Bronchial epithelial cell (primary cell): ENCODE measurements at regions not wholly inside any gene's neighbourhood (a gene's known extent, or its start where the extent isn't known, plus 50 kb on each side); places are given as distances from the start of the nearest gene placed in this dataset.

Experiments used
- DNase-seq: peaks from one replicate; pipeline ENCODE4 v3.0.0-alpha.2; 2010; ENCODE audit warnings: low read depth
- FAIRE-seq: peaks from 2 replicates; lab custom pipeline; 2011; peaks lifted over from hg19 to GRCh38; lab: Jason Lieb, UNC
- H3K27me3 ChIP-seq: 2 replicates; pipeline ENCODE4 v1.5.1; 2011; ENCODE audit warnings: low read length; ENCODE audit not compliant: control insufficient read depth, insufficient read depth
- H3K36me3 ChIP-seq: 2 replicates; pipeline ENCODE4 v1.5.1; 2011; ENCODE audit warnings: low read length; ENCODE audit not compliant: control insufficient read depth, insufficient read depth
- H3K4me3 ChIP-seq: 2 replicates; pipeline ENCODE4 v1.5.1; 2011; ENCODE audit warnings: mild to moderate bottlenecking, low read depth, low read length, control low read depth
- CTCF ChIP-seq: IDR thresholded peaks from 2 replicates; pipeline ENCODE4 v1.5.1; 2011; ENCODE audit warnings: mild to moderate bottlenecking, moderate library complexity, low read length, control low read depth, inconsistent platforms; ENCODE audit not compliant: insufficient read depth, severe bottlenecking

DNA sequence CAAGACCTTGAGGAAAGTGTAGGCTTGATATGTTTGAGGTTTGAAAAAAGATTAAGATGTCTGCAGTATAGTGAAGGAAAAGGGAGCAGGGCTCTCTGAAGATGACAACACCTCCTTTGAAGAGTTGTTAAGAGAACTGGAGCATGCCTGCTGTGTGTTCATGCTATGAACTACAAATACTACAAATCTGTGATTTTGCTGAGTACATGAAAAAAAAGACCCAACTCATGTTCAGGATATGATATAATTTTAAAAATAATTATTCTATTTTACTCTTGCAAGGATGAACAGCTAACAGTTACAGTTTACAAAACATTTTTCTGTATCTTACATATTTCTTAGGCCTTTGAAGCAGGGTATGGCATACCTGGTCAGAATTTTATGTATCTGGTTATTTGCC is 305.4 kb upstream of the CWC22 start:
- FAIRE-seq (no peak), DNase-seq (no peak)
- no peaks in the 10 kb centered on the region for H3K27me3 ChIP-seq
- H3K36me3 ChIP-seq = no peaks in the 10 kb centered on the region
- no peak overlapping the region for H3K4me3 ChIP-seq
- no peak for TF ChIP-seq CTCF

DNA sequence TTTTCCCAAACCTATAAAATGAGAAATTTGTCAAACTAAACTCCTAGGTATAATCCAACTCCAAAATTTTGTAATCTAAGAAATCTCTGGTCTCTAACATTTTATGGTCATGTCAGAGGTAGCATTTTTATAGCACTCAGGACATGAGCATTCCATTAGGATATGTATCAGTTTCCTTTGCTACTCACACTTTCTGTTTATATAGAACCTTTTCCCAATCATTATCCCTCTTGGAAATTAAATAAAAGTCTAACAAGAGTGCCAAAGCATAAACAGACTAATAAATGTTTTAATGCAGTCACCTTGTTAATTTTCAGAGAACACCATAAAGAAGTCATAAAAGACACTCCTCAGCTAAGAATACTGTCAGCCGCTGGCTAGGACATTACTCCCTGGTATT is 300.0 kb upstream of the CWC22 start:
- Histone ChIP-seq H3K27me3 (no peaks in the 10 kb centered on the region), H3K4me3 (no peak overlapping the region), H3K36me3 (no peaks in the 10 kb centered on the region)
- no peak for TF ChIP-seq CTCF
- DNase-seq (no peak), FAIRE-seq (no peak)

GRCh38 chr2:180306346-180306745 is 299.2 kb upstream of the CWC22 start:
- no peak for TF ChIP-seq CTCF
- Histone ChIP-seq H3K27me3 (no peaks in the 10 kb centered on the region), H3K4me3 (no peak overlapping the region), H3K36me3 (no peaks in the 10 kb centered on the region)
- FAIRE-seq (no peak), DNase-seq (no peak)

DNA sequence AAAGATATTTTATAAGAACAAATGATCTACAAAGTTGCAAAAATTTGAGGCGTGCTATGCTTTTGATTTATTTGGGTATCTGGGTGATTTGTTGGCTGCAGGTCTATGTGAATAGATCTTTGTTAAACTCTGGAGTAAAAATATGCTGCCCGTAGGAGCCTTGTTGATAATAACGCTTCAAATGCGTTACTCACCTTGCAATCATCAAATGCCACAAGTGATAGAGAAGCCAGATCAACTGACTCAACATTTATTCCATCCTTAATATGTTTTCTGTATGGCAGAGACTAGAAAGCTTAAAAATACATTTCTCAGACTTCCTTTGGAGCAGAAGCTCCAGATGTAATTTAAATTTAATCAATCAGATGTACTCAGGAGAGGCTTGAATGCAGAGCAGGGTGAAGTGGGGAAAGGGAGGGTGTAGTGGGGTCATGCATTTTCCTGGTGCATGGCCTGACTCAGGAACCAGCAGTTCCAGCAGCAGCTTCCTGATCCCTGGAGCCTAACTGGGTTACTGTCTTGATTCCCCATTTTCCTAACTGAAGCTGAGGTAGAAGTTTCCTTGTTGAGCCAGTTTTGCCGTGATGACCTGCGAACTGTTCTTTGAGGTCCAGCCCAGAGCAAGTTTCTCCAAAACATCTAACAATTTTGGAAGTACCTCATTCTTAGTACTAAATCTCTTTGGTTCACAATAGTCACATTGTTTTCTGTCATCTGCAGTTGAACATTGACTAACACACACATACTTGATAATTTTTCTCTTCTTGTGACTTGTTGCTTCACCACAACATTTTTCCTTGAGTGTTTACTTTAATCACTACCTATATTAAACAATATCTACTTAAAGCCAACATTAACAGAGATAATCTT is 284.7 kb upstream of the CWC22 start:
- no peak for TF ChIP-seq CTCF
- DNase-seq (peak; percentile 89), FAIRE-seq (no peak)
- Histone ChIP-seq H3K27me3 (no peaks in the 10 kb centered on the region), H3K36me3 (no peaks in the 10 kb centered on the region), H3K4me3 (no peak overlapping the region)

DNA sequence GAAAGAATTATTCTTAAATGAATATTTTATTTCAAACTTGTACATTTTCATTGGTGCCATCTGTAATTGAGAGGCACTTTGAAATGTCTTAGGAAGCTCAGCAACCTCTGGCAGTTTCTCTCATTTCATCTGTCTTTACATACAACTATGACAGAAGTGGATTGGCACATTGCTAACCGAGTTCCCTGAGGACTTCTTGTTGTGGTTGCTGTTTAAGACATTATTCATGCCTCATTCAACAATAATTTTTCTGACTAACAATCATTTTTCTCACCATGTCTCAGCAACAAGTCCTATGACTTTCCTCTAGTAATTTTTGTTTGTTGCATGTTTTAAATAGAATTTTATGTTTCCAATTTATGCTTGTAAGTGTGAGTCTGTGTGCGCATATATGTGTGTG is 284.0 kb upstream of the CWC22 start:
- no peak for FAIRE-seq
- H3K36me3 ChIP-seq = no peaks in the 10 kb centered on the region
- no peak for TF ChIP-seq CTCF
- no peaks in the 10 kb centered on the region for H3K27me3 ChIP-seq
- DNase-seq = peak; percentile 96
- H3K4me3 ChIP-seq = no peak overlapping the region
